HG02642 (cell line): ENCODE measurements at regions not wholly inside any gene's neighbourhood (a gene's known extent, or its start where the extent isn't known, plus 50 kb on each side); places are given as distances from the start of the nearest gene placed in this dataset.

ENCODE experiments used
- ATAC-seq: cut with Tn5 transposase; IDR thresholded peaks from one replicate; pipeline ENCODE4 v1.9.1; 2021; ENCODE audit warnings: mild to moderate bottlenecking; ENCODE audit not compliant: unreplicated experiment, poor library complexity

DNA sequence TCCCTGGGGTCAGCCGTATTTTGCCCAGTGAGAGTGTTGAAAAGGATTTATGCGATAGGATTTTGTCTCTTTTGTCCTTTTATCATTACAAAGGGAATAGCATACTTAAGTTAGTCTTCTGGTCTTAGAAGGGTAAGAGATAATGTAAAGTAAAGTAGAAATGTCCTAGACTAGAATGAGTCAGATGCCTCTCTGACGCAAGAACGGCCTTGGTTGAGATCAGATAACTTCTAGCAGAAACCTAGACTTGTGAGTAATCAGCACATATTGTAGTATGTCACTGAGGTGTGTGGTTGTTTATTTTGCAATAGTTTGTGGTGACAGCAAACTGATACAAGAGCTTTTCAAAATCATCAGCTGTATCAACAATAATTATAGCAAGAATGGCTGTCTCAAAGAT, 866.1 kb downstream of the NSUN3 start:
- no peak for ATAC-seq

DNA sequence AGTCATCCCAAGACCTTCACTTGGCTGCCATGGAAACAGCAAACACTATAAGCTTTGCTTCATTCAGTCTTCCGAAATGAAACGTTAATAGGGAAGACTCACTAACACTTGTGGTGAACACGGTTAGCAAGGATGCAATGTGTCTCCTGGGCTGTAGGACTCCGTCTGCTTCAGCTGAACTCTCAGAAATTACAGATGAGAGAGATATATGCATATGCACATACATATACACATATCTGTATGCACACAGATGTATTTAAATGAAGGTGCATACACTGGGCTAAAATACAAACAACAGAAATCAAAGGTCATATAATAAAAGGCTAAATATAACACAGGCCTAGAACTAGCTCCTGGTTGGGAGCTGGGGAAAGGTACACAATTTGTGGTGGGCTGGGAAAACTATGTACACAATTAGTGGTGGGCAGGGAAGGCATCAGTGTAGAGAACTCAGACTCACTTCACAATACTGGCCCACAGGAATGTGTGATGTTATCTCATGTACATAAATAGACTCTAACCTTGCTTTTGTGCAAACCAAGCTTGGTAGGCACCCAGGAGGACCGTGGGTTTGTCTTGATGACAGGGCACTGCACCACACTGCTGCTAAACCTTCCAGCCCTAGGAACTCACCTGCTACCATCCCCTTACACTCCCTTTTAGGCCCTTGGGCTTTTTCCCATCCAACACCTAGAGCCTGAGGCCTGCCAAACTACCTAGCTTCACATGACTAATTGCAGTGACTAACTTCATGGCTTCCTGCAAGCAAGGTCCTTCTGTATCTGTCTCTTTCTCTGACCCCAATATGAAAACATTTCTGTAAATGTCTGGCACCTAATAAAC, 873.1 kb downstream of the NSUN3 start:
- ATAC-seq, result no peak

DNA sequence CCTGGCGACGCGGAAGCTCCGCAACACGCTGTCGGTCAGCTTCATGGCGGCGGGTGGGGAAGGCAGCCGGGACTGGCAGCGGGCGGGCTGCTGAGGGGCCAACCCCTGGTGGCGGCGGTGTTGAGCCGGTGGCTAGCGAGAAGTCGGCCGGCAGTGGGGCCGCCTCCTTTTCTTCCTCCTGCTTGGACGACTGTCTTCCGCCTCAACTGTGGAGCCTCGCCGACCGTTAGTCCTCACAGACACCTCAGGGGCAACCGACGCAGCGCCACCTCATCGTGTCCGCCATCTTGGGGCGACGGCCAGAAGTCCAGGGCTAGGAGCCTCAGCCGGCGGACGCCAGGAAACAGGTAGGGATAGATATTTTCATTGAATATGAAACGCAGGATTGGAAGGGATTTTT, 875.1 kb downstream of the NSUN3 start:
- ATAC-seq, result no peak

DNA sequence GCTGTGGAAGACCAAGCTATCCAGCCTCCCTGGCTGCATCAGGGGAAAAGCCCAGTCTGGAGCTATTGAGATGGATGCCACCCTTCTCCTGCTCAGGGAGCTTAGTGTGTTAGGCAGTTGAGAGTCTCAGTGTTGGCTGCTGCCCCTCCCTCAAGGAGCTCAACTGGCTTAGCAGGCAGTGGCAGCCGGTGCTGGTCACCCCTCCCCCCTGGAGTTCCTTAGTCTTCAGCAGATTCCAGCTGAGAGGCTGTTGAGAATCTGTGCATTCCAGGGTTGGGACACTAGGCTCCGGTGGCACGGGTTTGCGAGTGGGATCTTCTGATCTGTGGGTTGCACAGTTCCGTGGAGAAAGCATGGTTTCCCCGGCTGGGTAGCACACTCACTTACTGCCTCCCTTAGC, 883.8 kb downstream of the NSUN3 start:
- no peak for ATAC-seq

DNA sequence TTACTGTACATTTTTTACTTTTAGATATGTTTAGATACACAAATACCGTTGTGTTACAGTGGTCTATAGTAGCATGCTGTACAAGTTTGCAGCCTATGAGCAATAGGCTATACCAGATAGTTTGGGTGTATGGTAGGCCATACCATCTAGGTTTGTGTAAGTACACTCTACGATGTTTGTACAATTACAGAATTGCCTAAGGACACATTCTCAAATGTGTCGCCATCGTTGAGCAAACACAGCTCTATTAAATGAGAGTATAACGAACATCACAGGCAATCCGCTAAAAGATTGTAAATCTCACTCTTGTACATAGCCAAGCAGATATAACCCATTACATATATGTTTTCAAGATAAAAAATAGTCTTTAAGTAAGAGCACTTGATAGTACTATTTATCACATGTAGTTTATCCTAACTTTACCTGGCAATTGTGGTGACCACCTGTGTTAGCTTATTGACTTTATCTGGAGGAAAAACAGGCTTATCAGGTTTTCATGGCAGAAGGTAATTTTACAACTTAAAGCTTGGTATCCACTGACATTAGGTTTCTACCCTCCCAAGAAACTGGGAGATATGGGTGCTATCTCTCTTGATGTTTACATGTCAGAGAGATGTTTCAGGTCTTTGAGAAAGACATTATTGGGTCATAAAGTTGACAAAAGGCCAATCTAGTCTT, 898.7 kb downstream of the NSUN3 start:
- no peak for ATAC-seq

DNA sequence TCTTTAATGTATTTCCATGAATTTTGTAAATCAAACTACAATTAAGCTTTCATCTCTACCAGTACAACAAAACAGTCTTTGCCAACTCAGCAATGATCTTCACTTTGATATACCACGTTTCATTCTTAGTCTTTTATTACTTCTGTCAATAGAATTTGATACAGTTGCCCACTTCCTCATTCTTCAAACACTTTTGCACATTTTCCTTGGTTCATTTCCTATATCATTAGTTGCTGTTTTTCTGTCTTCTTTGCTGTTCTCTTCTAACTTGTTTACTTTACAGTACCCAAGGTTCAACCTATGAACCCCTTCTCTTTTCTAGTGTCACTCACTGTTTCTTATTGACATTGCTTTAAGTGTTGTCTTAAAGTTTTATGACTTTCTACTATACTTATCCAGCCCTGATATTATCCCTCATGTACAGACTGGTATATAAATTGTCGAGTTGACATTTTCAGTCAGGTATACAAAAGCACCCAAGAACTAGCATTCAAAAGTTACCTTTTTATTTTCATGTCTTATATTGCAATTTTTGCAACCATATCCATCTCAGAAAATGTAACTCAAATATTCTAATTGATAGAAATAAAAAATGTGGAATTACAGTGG, 903.1 kb downstream of the NSUN3 start:
- no peak for ATAC-seq

DNA sequence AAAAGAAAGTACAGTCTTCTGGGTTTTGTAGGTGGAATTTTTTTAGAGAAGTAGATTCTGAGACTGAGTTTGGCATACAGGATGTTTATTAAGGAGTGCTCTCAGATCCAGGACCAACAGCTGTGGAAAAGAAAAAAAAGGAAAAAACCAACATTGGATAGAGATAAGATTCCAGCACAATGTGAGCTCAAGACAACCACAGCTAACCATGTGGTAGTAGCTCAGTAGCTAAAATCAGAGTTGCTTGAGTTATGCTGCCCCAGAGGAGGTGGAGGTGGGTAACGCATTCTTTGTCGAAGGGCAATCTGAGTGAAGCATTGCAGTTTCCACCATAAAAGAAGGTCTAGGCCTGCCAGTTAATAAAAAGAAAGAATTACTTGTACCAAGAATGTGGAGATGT, 904.3 kb downstream of the NSUN3 start:
- no peak for ATAC-seq

DNA sequence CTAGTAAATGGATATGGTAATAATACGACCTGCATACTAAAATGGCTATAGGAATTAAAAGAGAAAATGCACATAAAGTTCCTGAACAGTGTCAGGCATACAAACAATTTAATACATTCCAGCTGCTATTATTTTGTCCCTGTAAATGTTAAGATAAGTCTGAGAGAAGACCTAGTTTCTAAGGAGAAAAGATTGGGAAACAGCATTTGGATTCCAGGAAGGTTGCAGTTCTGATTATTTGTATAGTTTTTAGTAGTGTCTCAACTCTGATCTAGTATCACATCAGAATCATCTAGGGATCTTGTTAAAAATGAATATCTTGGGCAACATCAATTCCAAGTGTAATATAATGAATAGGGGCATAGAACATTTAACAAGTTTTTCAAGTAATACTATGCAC, 905.7 kb downstream of the NSUN3 start:
- no peak for ATAC-seq

DNA sequence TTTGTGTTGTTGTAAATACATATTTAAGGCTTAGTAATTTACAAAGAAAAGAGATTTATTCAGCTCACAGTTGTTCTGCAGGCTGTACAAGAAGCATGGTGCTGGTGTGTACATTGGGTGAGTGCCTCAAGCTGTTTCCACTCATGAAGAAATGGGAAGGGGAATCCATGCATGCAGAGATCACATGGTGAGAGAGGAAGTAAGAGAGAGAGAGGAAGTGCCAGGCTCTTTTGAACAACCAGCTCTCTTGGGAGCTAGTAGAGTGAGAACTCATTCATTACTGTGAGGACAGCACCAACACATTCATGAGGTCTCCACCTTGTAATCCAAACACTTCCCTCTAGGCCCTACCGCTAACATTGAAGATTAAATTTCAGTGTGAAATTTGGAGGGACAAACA, 909.2 kb downstream of the NSUN3 start:
- no peak for ATAC-seq

DNA sequence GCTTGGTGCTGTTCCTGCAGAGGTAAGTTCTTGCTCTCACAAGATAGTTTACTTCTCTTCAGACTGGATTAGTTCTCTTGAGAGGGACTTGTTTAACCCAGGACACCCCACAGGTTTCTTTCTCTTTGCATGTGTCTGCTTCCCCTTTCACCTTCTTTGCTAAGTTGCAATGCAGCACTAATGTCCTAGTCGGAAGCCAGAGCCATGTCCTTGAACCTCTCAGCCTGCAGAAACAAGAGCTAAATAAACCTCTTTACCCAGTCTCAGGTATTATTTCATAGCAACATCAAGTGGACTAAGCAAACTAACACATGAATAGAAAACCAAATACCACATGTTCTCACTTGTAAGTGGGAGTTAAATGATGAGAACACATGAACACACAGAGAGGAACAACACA, 915.2 kb downstream of the NSUN3 start:
- no peak for ATAC-seq

DNA sequence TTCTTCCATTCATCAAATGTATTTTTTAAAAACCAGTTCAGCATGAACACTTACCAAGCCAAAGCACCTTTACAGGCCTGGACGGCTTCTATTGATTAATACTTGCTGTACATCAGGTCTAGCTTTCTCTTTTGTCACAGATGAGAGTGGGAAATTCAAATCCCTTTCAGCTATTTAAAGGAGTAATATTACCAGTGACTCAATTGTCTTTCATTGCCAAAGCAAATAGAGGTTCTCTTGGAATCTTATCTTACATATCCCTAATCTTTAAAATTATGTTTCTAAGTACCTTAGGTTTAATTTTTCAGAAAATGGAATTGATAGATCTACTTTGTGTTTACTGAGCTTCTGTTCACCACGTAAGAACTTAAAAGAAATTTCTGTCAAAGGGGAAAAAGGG, 922.9 kb downstream of the NSUN3 start:
- no peak for ATAC-seq

DNA sequence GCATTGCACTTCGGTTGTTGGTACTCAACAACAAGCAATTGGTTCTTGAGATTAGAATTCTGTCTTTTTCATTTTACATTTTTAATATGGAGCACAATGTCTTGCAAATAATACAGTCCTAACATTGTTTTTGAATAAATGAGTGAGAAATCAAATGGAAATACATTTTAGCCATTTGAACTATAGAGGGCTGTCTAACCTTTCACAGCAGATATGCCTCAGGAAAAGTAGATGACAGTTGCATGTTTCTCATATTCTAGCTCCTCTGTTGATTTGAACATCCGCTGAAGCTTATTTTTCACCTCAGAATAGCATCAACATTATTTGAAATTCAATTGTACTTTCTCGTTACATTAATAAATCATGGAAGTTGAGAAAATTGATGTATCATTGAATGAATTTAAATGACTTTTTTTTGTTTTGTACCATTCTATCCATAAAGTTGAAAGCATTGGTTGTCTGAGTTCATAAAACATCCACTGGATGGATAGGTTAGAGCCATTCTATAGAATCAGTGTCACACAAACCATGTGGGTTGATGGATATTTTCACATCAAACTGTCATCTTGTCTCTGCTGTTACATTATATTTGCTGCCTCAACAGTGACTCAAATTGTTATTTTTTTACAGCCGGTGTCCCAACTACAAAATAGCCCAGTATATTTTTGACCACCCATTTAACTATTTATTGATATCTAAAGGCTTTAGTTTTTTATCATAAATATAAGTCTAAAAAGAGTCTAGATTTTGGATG, 928.3 kb downstream of the NSUN3 start:
- no peak for ATAC-seq

DNA sequence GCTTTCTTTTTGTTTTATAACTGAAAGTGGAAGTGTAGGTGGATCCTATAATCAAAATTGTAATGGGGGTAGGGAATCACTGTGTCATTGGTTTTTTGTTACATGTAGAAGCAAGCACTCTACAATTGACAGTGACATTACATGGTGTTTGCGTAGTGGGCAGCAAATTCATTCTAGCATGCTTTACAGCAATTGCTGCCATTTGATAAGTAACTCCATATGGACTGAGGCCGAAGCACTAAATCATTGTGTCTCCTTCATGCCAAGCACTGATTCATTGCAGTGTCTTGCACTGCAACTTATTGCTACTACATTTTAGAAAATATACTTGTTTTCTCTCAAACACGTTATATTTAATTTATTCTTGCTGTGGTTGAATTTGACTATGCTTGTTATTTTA, 933.9 kb downstream of the NSUN3 start:
- no peak for ATAC-seq

DNA sequence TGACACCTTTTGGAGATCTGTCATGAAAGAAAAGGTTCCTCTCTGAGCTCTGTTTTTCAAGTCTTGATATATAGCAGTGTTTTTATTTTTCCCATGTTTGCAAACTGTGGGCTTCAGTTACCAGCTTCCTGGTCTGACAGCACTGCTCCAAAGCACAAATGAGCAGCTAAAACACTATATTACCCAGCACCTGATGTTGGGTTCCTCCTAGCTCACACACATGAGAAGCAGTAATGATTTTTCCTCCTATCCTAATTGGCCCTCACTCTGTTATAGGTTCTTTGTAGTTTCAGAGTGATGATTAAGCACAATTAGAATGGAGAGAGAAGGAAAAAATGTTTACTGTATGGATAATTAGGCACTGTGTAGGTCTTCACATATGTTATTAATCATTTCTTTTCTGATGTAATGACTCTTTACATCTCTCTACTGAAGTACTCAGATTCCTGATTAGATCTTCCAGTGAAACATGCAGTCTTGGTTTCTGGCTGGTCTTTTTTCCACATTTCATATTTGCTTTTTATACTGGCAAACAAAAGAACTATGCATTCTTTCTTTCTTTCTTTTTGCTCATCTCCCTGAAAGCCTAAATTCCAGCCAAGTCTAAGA, 939.7 kb downstream of the NSUN3 start:
- ATAC-seq, result no peak

DNA sequence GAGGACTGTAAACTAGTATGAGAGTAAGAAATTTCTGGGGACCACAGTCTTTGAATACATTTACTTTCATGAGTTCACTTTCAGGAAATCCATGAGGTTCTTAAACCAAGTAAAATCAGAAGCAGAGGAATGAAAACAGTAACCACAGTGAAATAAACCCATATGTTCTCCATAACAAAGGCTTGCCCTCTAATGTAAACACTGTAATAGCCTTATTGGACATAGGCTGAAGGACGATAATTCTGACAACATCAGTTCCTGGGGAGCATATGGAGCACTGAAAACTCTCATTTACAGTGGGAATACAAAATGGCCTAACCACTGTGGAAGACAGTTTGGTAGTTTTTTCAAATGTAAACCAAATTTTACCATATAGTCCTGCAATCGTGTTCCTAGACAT, 965.8 kb downstream of the NSUN3 start:
- no peak for ATAC-seq

DNA sequence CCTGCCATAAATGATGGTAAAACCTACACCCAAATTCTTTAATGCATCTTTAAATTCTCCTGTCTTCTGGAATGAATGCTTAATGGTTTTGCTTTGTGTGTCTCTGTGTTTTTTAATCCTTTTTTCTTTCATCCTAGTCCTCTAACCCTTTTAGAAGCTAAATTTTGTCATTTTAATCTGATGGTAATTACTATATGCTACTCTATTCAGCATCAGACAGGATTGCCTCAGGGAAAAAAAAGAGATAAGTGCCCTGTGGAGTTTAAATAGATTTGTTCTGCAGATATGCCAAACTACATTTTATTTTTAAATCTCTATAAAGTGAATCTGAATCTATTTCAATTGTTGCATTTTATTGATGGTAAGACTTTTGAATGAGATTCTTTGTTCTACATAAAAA, 966.8 kb downstream of the NSUN3 start:
- no peak for ATAC-seq

DNA sequence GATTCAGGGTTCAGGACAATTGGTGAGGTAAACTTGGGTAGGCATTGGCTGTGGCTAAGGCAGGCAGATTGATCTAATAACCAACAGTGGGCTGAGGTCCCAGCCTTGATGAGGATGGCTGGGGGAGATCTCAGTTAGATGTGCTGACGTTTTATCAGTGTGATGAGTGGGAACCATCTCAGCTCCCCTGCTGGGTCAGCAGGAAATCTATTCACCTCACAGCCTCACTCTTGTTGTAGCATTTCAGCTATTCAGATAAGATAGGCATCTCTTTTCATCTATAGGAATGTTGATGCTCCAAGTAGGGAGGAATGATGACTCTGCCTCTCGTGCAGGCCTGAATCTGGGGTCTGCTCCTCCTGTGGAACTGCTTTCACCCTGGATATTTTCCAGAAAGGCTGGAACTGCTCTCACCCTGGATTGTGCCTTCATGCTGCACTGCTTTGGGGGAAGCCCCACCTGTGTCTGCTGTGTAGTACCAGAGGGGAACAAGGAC, 973.7 kb downstream of the NSUN3 start:
- ATAC-seq, result no peak

DNA sequence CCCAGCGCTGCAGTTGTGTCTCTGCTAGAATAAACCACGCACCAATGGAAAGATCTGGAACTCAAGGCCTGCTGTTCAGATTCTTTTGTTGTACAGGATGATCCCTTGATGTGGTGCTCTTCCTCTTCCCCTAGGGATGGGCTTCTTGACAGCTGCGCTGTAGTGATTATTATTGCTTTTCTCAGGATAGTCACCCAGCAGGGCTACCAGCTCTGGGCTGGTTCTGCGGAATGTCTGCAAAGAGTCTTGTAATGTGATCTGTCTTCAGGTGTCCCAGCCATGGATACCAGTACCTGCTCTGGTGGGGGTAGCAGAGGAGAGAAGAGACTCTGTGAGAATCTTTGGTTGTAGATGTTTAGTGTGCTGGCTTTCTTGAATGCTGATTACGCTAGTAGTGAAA, 974.2 kb downstream of the NSUN3 start:
- no peak for ATAC-seq

DNA sequence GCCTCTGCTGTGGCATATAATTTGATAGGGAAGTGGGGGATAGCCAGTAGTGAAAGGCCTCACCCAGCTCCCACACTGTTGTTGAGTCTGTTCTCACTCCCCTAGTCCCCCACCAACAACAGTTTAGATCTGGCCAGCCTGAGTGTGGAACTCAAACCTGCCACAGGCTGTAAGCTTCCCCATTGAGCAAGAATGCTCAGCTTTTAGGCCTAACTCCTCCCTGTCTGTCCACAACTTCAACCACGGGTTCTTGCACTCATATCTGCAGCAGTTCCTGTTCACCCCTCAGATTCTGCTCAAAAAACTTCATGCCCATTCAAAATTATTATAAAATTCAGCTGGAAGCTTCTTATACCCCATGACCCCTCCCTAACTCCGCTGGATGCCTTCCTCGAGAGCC, 975.1 kb downstream of the NSUN3 start:
- no peak for ATAC-seq

DNA sequence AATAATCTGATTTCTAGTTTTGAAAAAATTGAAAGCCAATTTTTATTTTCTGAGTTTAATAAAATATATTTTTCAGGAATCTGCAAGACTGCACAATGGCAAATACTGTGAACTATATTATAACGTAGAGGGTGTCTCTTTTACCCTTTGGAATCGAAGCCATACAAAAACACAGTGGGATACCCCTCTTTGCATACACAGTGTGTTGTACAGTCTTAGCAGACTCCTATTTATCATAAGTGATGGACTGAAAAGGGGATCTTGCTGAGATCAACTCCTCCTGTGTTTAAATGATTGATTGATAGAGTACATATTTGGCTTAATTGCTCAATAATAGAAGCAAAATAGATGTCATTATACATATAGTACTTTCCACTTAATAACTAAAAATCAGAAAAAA, 981.2 kb downstream of the NSUN3 start:
- ATAC-seq, result no peak
